ENCODE measurements at regions not wholly inside any gene's neighbourhood (a gene's known extent, or its start where the extent isn't known, plus 50 kb on each side); places are given as distances from the start of the nearest gene placed in this dataset.

GRCh38 chr12:46506198-46506597 is 133.6 kb upstream of the SLC38A2 start:
- no peaks in the 10 kb centered on the region for H3K4me1 ChIP-seq (ENCODE audit: control insufficient read depth in 3 of 3, insufficient read depth in 3 of 3, low read length in 3 of 3)

GRCh38 chr12:46504494-46504893 is 131.9 kb upstream of the SLC38A2 start:
- Histone ChIP-seq H3K36me3 (ENCODE audit: control insufficient read depth in 3 of 3, insufficient read depth in 3 of 3, low read length in 3 of 3) (no peaks in the 10 kb centered on the region), H3K9ac (ENCODE audit: low read depth in 1 of 3, low read length in 3 of 3) (no peak overlapping the region), H3K4me3 (ENCODE audit: low read length in 3 of 3) (no peak overlapping the region), H3K9me3 (ENCODE audit: control insufficient read depth in 3 of 3, low read length in 3 of 3) (peaks cover 0 to 4% (median 3%) of the 10 kb centered on the region in 3 donors), H3K27ac (ENCODE audit: low read depth, low read length) (no peak overlapping the region), H3K4me1 (ENCODE audit: control insufficient read depth in 3 of 3, insufficient read depth in 3 of 3, low read length in 3 of 3) (no peaks in the 10 kb centered on the region), H3K27me3 (ENCODE audit: control insufficient read depth in 3 of 3, insufficient read depth in 3 of 3, low read length in 3 of 3) (no peaks in the 10 kb centered on the region)

More at GRCh38 chr12:46506198-46506597, 133.6 kb upstream of the SLC38A2 start:
- Histone ChIP-seq H3K4me3 (ENCODE audit: low read length in 3 of 3) (no peak overlapping the region), H3K9ac (ENCODE audit: low read depth in 1 of 3, low read length in 3 of 3) (no peak overlapping the region), H3K27me3 (ENCODE audit: control insufficient read depth in 3 of 3, insufficient read depth in 3 of 3, low read length in 3 of 3) (no peaks in the 10 kb centered on the region), H3K9me3 (ENCODE audit: control insufficient read depth in 3 of 3, low read length in 3 of 3) (peaks cover 0 to 4% (median 3%) of the 10 kb centered on the region in 3 donors), H3K27ac (ENCODE audit: low read depth, low read length) (no peak overlapping the region), H3K36me3 (ENCODE audit: control insufficient read depth in 3 of 3, insufficient read depth in 3 of 3, low read length in 3 of 3) (no peaks in the 10 kb centered on the region)

- Histone ChIP-seq H3K36me3 (ENCODE audit: control insufficient read depth in 3 of 3, insufficient read depth in 3 of 3, low read length in 3 of 3) (no peaks in the 10 kb centered on the region), H3K4me3 (ENCODE audit: low read length in 3 of 3) (no peak overlapping the region), H3K9ac (ENCODE audit: low read depth in 1 of 3, low read length in 3 of 3) (no peak overlapping the region), H3K9me3 (ENCODE audit: control insufficient read depth in 3 of 3, low read length in 3 of 3) (peaks cover 0 to 4% (median 3%) of the 10 kb centered on the region in 3 donors), H3K4me1 (ENCODE audit: control insufficient read depth in 3 of 3, insufficient read depth in 3 of 3, low read length in 3 of 3) (no peaks in the 10 kb centered on the region), H3K27ac (ENCODE audit: low read depth, low read length) (no peak overlapping the region), H3K27me3 (ENCODE audit: control insufficient read depth in 3 of 3, insufficient read depth in 3 of 3, low read length in 3 of 3) (no peaks in the 10 kb centered on the region)
These were observed 131.1 kb upstream of the SLC38A2 start for GRCh38 chr12:46503637-46504175.

- Histone ChIP-seq H3K36me3 (ENCODE audit: control insufficient read depth in 3 of 3, insufficient read depth in 3 of 3, low read length in 3 of 3) (no peaks in the 10 kb centered on the region), H3K27me3 (ENCODE audit: control insufficient read depth in 3 of 3, insufficient read depth in 3 of 3, low read length in 3 of 3) (no peaks in the 10 kb centered on the region), H3K4me1 (ENCODE audit: control insufficient read depth in 3 of 3, insufficient read depth in 3 of 3, low read length in 3 of 3) (no peaks in the 10 kb centered on the region), H3K9ac (ENCODE audit: low read depth in 1 of 3, low read length in 3 of 3) (no peak overlapping the region), H3K4me3 (ENCODE audit: low read length in 3 of 3) (no peak overlapping the region), H3K9me3 (ENCODE audit: control insufficient read depth in 3 of 3, low read length in 3 of 3) (peaks cover 0 to under 1% (median 0%) of the 10 kb centered on the region in 3 donors), H3K27ac (ENCODE audit: low read depth, low read length) (no peak overlapping the region)
These were observed 128.1 kb upstream of the SLC38A2 start for GRCh38 chr12:46500673-46501072.

- no peaks in the 10 kb centered on the region for H3K36me3 ChIP-seq (ENCODE audit: control insufficient read depth in 3 of 3, insufficient read depth in 3 of 3, low read length in 3 of 3)
- H3K9ac ChIP-seq (ENCODE audit: low read depth in 1 of 3, low read length in 3 of 3): no peak overlapping the region
- H3K4me3 ChIP-seq (ENCODE audit: low read length in 3 of 3): no peak overlapping the region
- H3K4me1 ChIP-seq (ENCODE audit: control insufficient read depth in 3 of 3, insufficient read depth in 3 of 3, low read length in 3 of 3): no peaks in the 10 kb centered on the region
- no peaks in the 10 kb centered on the region for H3K27me3 ChIP-seq (ENCODE audit: control insufficient read depth in 3 of 3, insufficient read depth in 3 of 3, low read length in 3 of 3)
- no peak overlapping the region for H3K27ac ChIP-seq (ENCODE audit: low read depth, low read length)
- H3K9me3 ChIP-seq (ENCODE audit: control insufficient read depth in 3 of 3, low read length in 3 of 3): no peaks in the 10 kb centered on the region
These were observed 127.3 kb upstream of the SLC38A2 start for GRCh38 chr12:46499901-46500300.

GRCh38 chr12:46499226-46499625 is 126.7 kb upstream of the SLC38A2 start:
- no peaks in the 10 kb centered on the region for H3K27me3 ChIP-seq (ENCODE audit: control insufficient read depth in 3 of 3, insufficient read depth in 3 of 3, low read length in 3 of 3)
- H3K9ac ChIP-seq (ENCODE audit: low read depth in 1 of 3, low read length in 3 of 3): no peak overlapping the region
- H3K27ac ChIP-seq (ENCODE audit: low read depth, low read length): no peak overlapping the region
- no peak overlapping the region for H3K4me3 ChIP-seq (ENCODE audit: low read length in 3 of 3)
- H3K36me3 ChIP-seq (ENCODE audit: control insufficient read depth in 3 of 3, insufficient read depth in 3 of 3, low read length in 3 of 3): no peaks in the 10 kb centered on the region
- no peaks in the 10 kb centered on the region for H3K9me3 ChIP-seq (ENCODE audit: control insufficient read depth in 3 of 3, low read length in 3 of 3)
- H3K4me1 ChIP-seq (ENCODE audit: control insufficient read depth in 3 of 3, insufficient read depth in 3 of 3, low read length in 3 of 3): no peaks in the 10 kb centered on the region

- Histone ChIP-seq H3K27ac (ENCODE audit: low read depth, low read length) (no peak overlapping the region), H3K4me1 (ENCODE audit: control insufficient read depth in 3 of 3, insufficient read depth in 3 of 3, low read length in 3 of 3) (no peaks in the 10 kb centered on the region), H3K36me3 (ENCODE audit: control insufficient read depth in 3 of 3, insufficient read depth in 3 of 3, low read length in 3 of 3) (no peaks in the 10 kb centered on the region), H3K27me3 (ENCODE audit: control insufficient read depth in 3 of 3, insufficient read depth in 3 of 3, low read length in 3 of 3) (no peaks in the 10 kb centered on the region), H3K4me3 (ENCODE audit: low read length in 3 of 3) (no peak overlapping the region), H3K9me3 (ENCODE audit: control insufficient read depth in 3 of 3, low read length in 3 of 3) (no peaks in the 10 kb centered on the region), H3K9ac (ENCODE audit: low read depth in 1 of 3, low read length in 3 of 3) (no peak overlapping the region)
These were observed 125.2 kb upstream of the SLC38A2 start for GRCh38 chr12:46497739-46498138.

GRCh38 chr12:46494424-46494823 is 121.9 kb upstream of the SLC38A2 start:
- Histone ChIP-seq H3K4me3 (ENCODE audit: low read length in 3 of 3) (no peak overlapping the region), H3K27me3 (ENCODE audit: control insufficient read depth in 3 of 3, insufficient read depth in 3 of 3, low read length in 3 of 3) (no peaks in the 10 kb centered on the region), H3K9me3 (ENCODE audit: control insufficient read depth in 3 of 3, low read length in 3 of 3) (no peaks in the 10 kb centered on the region), H3K36me3 (ENCODE audit: control insufficient read depth in 3 of 3, insufficient read depth in 3 of 3, low read length in 3 of 3) (no peaks in the 10 kb centered on the region), H3K9ac (ENCODE audit: low read depth in 1 of 3, low read length in 3 of 3) (no peak overlapping the region), H3K4me1 (ENCODE audit: control insufficient read depth in 3 of 3, insufficient read depth in 3 of 3, low read length in 3 of 3) (peaks cover 5 to 8% (median 8%) of the 10 kb centered on the region in 3 donors), H3K27ac (ENCODE audit: low read depth, low read length) (no peak overlapping the region)

- no peaks in the 10 kb centered on the region for H3K9me3 ChIP-seq (ENCODE audit: control insufficient read depth in 3 of 3, low read length in 3 of 3)
- H3K4me3 ChIP-seq (ENCODE audit: low read length in 3 of 3): no peak overlapping the region
- no peak overlapping the region for H3K27ac ChIP-seq (ENCODE audit: low read depth, low read length)
- H3K27me3 ChIP-seq (ENCODE audit: control insufficient read depth in 3 of 3, insufficient read depth in 3 of 3, low read length in 3 of 3): no peaks in the 10 kb centered on the region
- H3K36me3 ChIP-seq (ENCODE audit: control insufficient read depth in 3 of 3, insufficient read depth in 3 of 3, low read length in 3 of 3): no peaks in the 10 kb centered on the region
- no peak overlapping the region for H3K9ac ChIP-seq (ENCODE audit: low read depth in 1 of 3, low read length in 3 of 3)
- peaks cover 5 to 9% (median 9%) of the 10 kb centered on the region in 3 donors for H3K4me1 ChIP-seq (ENCODE audit: control insufficient read depth in 3 of 3, insufficient read depth in 3 of 3, low read length in 3 of 3)
These were observed 121.2 kb upstream of the SLC38A2 start for GRCh38 chr12:46493834-46494181.

- Histone ChIP-seq H3K36me3 (ENCODE audit: control insufficient read depth in 3 of 3, insufficient read depth in 3 of 3, low read length in 3 of 3) (no peaks in the 10 kb centered on the region), H3K27ac (ENCODE audit: low read depth, low read length) (no peak overlapping the region), H3K4me1 (ENCODE audit: control insufficient read depth in 3 of 3, insufficient read depth in 3 of 3, low read length in 3 of 3) (peaks cover 5 to 9% (median 9%) of the 10 kb centered on the region in 3 donors), H3K27me3 (ENCODE audit: control insufficient read depth in 3 of 3, insufficient read depth in 3 of 3, low read length in 3 of 3) (no peaks in the 10 kb centered on the region), H3K9me3 (ENCODE audit: control insufficient read depth in 3 of 3, low read length in 3 of 3) (no peaks in the 10 kb centered on the region), H3K9ac (ENCODE audit: low read depth in 1 of 3, low read length in 3 of 3) (no peak overlapping the region), H3K4me3 (ENCODE audit: low read length in 3 of 3) (no peak overlapping the region)
These were observed 120.7 kb upstream of the SLC38A2 start for GRCh38 chr12:46493150-46493833.
